OCI-LY7 (cell line): ENCODE measurements at regions not wholly inside any gene's neighbourhood (a gene's known extent, or its start where the extent isn't known, plus 50 kb on each side); places are given as distances from the start of the nearest gene placed in this dataset.
"Not testable (repeated sequence)": the region's sequence is repeated elsewhere in the genome, so short reads cannot be mapped to it uniquely, and the experiment has no call there.

ENCODE experiments used
- BruUV-seq: library from RNA; stranded (reverse); fragments of 400-500 nt; replicated peaks from 2 replicates; lab custom pipeline; 2021; lab: Mats Ljungman, UMichigan
- CTCF ChIA-PET: fragments of 300-600 bp; sonication (Branson Sonifier 250); formaldehyde crosslinking; loops from one replicate; lab custom pipeline; 2022; ENCODE audit warnings: antibody characterized with exemption; ENCODE audit not compliant: unreplicated experiment; lab: Charles Lee
- POLR2A ChIA-PET: fragments of 300-600 bp; sonication (Branson Sonifier 250); formaldehyde crosslinking; loops from one replicate; lab custom pipeline; 2022; ENCODE audit warnings: antibody characterized with exemption; lab: Charles Lee
- DNase-seq: peaks from one replicate; pipeline ENCODE4 v3.0.0-alpha.2; 2015; ENCODE audit warnings: low spot score
- H2AFZ ChIP-seq: fragments of 200-600 bp; sonication (generic), shearing (Covaris generic); 2 replicates; pipeline ENCODE4 v1.6.1; 2014; ENCODE audit warnings: mild to moderate bottlenecking, antibody characterized with exemption, low read length, moderate library complexity
- H3K27ac ChIP-seq: fragments of 200-600 bp; sonication (generic); 2 replicates; pipeline ENCODE4 v1.5.1; 2014; ENCODE audit warnings: mixed run types, low read depth, mild to moderate bottlenecking, moderate library complexity, low read length, inconsistent platforms; ENCODE audit not compliant: poor library complexity, severe bottlenecking
- H3K36me3 ChIP-seq: fragments of 200-600 bp; sonication (generic); 2 replicates; pipeline ENCODE4 v1.6.1; 2014; ENCODE audit warnings: mild to moderate bottlenecking, antibody characterized with exemption, low read length, moderate library complexity, mixed read lengths; ENCODE audit not compliant: insufficient read depth
- H3K4me1 ChIP-seq: fragments of 200-600 bp; sonication (generic); 2 replicates; pipeline ENCODE4 v1.5.1; 2014; ENCODE audit warnings: mild to moderate bottlenecking, low read length; ENCODE audit not compliant: insufficient read depth, poor library complexity, severe bottlenecking
- H3K4me2 ChIP-seq: fragments of 200-600 bp; sonication (generic); 2 replicates; pipeline ENCODE4 v1.6.1; 2014; ENCODE audit warnings: mild to moderate bottlenecking, low read length
- H3K4me3 ChIP-seq: fragments of 200-600 bp; sonication (generic); 2 replicates; pipeline ENCODE4 v1.5.1; 2014; ENCODE audit warnings: mild to moderate bottlenecking, low read depth, low read length; ENCODE audit not compliant: poor library complexity, severe bottlenecking
- H3K79me2 ChIP-seq: fragments of 200-600 bp; sonication (generic); 2 replicates; pipeline ENCODE4 v1.6.1; 2016; ENCODE audit warnings: low read depth, mild to moderate bottlenecking, low read length, moderate library complexity, mixed read lengths; ENCODE audit not compliant: insufficient read depth
- H3K9me2 ChIP-seq: fragments of 200-600 bp; sonication (generic); 2 replicates; pipeline ENCODE4 v1.6.1; 2016; ENCODE audit warnings: mild to moderate bottlenecking, low read length, mixed read lengths; ENCODE audit not compliant: insufficient read depth
- H3K9me3 ChIP-seq: fragments of 200-600 bp; sonication (generic); 2 replicates; pipeline ENCODE4 v1.6.1; 2014; ENCODE audit warnings: mild to moderate bottlenecking, mixed run types, low read length, mixed read lengths
- H4K20me1 ChIP-seq: fragments of 200-600 bp; sonication (generic); 2 replicates; pipeline ENCODE4 v1.6.1; 2014; ENCODE audit warnings: mild to moderate bottlenecking, antibody characterized with exemption, low read length, moderate library complexity, mixed read lengths; ENCODE audit not compliant: insufficient read depth
- EZH2phosphoT487 ChIP-seq: fragments of 200-600 bp; sonication (generic); IDR thresholded peaks from 2 replicates; pipeline ENCODE4 v1.6.1; 2018; ENCODE audit warnings: low read depth, borderline replicate concordance, mild to moderate bottlenecking, mixed run types, antibody characterized with exemption, low read length, moderate library complexity, mixed read lengths
- intact Hi-C: fragments of 100-400 bp; cut with micrococcal nuclease; formaldehyde crosslinking; loops from one replicate; pipeline ENCODE4 v1.10.0; 2022; ENCODE audit not compliant: unreplicated experiment
- TF ChIP-seq, protein P1 (sequence below): fragments of 200-600 bp; sonication (generic); conservative IDR thresholded peaks from 2 replicates; pipeline ENCODE4 v1.5.1; 2014; ENCODE audit warnings: mild to moderate bottlenecking, antibody characterized with exemption, low read length, moderate library complexity, mixed read lengths

DNA sequence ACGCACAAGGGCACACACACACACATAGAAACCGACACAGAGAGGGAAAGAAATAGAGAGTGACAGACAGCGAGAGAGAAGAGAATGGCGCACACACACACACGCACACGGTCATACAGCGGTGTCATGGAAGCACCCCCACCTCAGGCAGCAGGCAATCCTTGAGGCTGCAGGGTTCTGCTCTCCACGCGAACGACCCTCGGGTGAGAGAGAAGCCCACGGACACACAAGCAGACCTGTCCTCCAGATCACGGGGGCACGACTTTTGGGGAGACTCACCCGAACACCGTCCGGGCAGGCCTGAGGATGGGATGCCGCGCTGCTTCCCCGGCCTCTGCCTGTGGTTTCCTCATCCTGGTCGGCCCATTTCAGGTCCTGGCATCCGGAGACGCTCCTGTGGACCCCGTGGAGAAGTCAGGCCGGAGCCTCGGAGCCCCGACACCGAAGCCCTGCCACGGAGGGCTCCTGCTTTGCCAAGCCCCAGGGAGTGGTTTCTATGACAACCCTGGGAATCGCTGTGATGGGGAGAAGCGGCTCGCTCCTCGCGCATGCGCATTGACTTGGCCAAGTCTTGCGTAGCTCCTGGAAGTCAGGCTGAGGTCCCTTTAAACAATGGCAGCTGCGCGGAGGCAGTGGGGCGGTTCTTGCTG, 118.2 kb upstream of the KCNJ18 start:
- Histone ChIP-seq H3K27ac (no peak overlapping the region), H3K9me3 (no peaks in the 10 kb centered on the region), H4K20me1 (no peaks in the 10 kb centered on the region), H3K36me3 (no peaks in the 10 kb centered on the region), H2AFZ (no peak overlapping the region), H3K4me2 (no peak overlapping the region), H3K4me1 (no peaks in the 10 kb centered on the region), H3K4me3 (no peak overlapping the region), H3K79me2 (no peaks in the 10 kb centered on the region), H3K9me2 (no peaks in the 10 kb centered on the region)
- POLR2A ChIA-PET, result no interaction called here
- DNase-seq, result no peak
- TF ChIP-seq, protein P1, sequence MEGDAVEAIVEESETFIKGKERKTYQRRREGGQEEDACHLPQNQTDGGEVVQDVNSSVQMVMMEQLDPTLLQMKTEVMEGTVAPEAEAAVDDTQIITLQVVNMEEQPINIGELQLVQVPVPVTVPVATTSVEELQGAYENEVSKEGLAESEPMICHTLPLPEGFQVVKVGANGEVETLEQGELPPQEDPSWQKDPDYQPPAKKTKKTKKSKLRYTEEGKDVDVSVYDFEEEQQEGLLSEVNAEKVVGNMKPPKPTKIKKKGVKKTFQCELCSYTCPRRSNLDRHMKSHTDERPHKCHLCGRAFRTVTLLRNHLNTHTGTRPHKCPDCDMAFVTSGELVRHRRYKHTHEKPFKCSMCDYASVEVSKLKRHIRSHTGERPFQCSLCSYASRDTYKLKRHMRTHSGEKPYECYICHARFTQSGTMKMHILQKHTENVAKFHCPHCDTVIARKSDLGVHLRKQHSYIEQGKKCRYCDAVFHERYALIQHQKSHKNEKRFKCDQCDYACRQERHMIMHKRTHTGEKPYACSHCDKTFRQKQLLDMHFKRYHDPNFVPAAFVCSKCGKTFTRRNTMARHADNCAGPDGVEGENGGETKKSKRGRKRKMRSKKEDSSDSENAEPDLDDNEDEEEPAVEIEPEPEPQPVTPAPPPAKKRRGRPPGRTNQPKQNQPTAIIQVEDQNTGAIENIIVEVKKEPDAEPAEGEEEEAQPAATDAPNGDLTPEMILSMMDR, result no peak
- BruUV-seq, result no TSS peak
- intact Hi-C loops, result no loop called here
- CTCF ChIA-PET, result no interaction called here

DNA sequence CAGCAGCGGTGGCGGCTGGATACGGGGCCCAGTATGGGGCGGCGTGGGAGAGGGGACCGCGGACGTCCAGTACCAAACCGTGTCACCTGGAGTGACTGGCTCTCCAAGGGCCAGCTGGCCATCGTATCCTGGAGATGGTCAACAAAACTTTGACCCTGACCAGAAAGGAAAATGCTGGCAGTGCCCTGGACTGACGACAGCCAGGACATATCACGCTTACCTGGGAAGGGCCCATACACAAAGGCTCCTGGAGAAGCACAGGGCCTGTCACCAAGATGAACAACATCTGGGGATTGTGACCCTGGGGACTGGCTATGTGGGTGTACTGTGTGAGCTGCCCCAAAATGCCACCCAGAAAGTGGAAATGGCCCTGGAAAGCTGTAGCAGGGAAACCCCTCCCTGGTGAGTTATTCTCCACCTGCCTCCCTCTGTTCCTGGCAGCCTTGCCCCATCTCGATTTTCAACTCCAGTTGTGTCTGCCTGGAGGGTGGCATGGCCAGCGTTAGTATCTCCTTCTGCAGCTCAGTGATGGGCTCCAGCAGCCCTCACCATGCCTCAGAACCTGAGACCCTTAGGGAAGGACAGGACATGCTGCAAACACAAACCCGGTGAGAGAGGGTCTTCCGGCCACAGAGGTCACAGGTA, 117.6 kb upstream of the KCNJ18 start:
- H3K9me3 ChIP-seq, H3K9me2 ChIP-seq, H3K36me3 ChIP-seq, H3K4me3 ChIP-seq, H3K4me2 ChIP-seq, H2AFZ ChIP-seq, POLR2A ChIA-PET, DNase-seq, CTCF ChIA-PET, H3K79me2 ChIP-seq, BruUV-seq, H3K4me1 ChIP-seq, H3K27ac ChIP-seq, H4K20me1 ChIP-seq, intact Hi-C loops: not testable (repeated sequence)

GRCh38 chr17:21578783-21579182, 113.5 kb upstream of the KCNJ18 start:
- H3K4me3 ChIP-seq, H2AFZ ChIP-seq, H3K27ac ChIP-seq, H4K20me1 ChIP-seq, H3K9me3 ChIP-seq, POLR2A ChIA-PET, H3K4me2 ChIP-seq, intact Hi-C loops, CTCF ChIA-PET, BruUV-seq, H3K4me1 ChIP-seq, H3K9me2 ChIP-seq, H3K79me2 ChIP-seq, DNase-seq, H3K36me3 ChIP-seq: not testable (repeated sequence)

DNA sequence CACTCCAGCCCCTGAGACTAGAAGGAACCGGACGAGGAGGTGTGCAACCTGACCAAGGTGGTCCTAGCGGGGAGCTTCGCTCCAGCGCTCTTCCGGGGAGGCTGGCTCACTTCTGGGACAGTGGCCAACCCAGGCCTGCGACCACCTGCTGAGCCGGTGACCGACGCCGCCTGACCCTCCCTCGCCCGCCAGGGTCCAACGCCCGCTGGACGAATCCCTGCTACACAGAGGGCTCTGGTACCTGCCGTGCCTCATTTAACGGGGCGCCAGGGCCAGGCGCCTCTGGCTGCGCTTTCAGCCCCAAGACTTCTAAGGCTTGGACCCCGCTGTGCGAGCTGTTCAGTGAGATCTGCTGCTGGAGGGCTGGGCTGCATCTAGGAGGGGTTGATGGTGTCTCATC, 99.5 kb upstream of the KCNJ18 start:
- Histone ChIP-seq H3K4me3 (no peak overlapping the region), H3K9me2 (no peaks in the 10 kb centered on the region), H3K9me3 (no peaks in the 10 kb centered on the region), H3K27ac (no peak overlapping the region), H3K79me2 (no peaks in the 10 kb centered on the region), H3K4me2 (no peak overlapping the region), H4K20me1 (no peaks in the 10 kb centered on the region), H3K36me3 (no peaks in the 10 kb centered on the region), H3K4me1 (no peaks in the 10 kb centered on the region), H2AFZ (no peak overlapping the region)
- DNase-seq, result no peak
- TF ChIP-seq, protein P1, result no peak
- no peak for TF ChIP-seq EZH2phosphoT487
- ChIA-PET POLR2A (no interaction called here), CTCF (no interaction called here)
- intact Hi-C loops, result no loop called here
- BruUV-seq, result no TSS peak

GRCh38 chr17:21593452-21594105, 98.7 kb upstream of the KCNJ18 start:
- H3K27ac ChIP-seq, intact Hi-C loops, POLR2A ChIA-PET, H2AFZ ChIP-seq, CTCF ChIA-PET, H3K79me2 ChIP-seq, H3K36me3 ChIP-seq, H3K9me2 ChIP-seq, DNase-seq, H3K9me3 ChIP-seq, H3K4me1 ChIP-seq, BruUV-seq, H4K20me1 ChIP-seq, H3K4me2 ChIP-seq, H3K4me3 ChIP-seq: not testable (repeated sequence)
